ENCODE measurements at regions not wholly inside any gene's neighbourhood (a gene's known extent, or its start where the extent isn't known, plus 50 kb on each side); places are given as distances from the start of the nearest gene placed in this dataset.

DNA sequence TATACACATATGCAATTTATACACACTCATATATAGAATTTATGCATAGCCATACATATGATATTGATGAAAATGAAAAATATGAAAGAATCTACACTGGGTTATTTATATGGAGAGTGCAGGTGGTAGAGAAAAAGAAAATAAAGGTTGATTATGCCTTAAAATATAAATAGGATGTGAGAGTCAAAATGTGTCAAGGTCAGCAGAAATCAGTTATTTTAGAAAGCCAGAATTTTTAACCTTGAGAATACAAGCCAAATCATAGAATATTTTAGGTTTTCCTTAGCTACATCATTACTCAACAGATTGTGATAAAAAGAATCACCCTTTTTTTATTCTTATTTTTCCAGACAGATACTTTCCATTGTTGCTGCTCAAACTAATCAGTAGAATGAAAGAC, 146.2 kb downstream of the SLC6A15 start:
- ChIA-PET CTCF (no interaction called here), POLR2A (no interaction called here)
- DNase-seq (no peak), ATAC-seq (ENCODE audit: low read depth) (no peak)
- H3K27me3 Mint-ChIP-seq: no peaks in the 10 kb centered on the region
- H3K27ac Mint-ChIP-seq: no peak overlapping the region
- no peaks in the 10 kb centered on the region for H3K36me3 Mint-ChIP-seq (ENCODE audit: low read depth)
- TF ChIP-seq, protein P1, sequence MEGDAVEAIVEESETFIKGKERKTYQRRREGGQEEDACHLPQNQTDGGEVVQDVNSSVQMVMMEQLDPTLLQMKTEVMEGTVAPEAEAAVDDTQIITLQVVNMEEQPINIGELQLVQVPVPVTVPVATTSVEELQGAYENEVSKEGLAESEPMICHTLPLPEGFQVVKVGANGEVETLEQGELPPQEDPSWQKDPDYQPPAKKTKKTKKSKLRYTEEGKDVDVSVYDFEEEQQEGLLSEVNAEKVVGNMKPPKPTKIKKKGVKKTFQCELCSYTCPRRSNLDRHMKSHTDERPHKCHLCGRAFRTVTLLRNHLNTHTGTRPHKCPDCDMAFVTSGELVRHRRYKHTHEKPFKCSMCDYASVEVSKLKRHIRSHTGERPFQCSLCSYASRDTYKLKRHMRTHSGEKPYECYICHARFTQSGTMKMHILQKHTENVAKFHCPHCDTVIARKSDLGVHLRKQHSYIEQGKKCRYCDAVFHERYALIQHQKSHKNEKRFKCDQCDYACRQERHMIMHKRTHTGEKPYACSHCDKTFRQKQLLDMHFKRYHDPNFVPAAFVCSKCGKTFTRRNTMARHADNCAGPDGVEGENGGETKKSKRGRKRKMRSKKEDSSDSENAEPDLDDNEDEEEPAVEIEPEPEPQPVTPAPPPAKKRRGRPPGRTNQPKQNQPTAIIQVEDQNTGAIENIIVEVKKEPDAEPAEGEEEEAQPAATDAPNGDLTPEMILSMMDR (IDR thresholded peaks at IDR 0.05): no peak
- no peaks in the 10 kb centered on the region for H3K4me1 Mint-ChIP-seq
- intact Hi-C loops (cut with micrococcal nuclease): no loop called here
- peaks cover 4% of the 10 kb centered on the region for H3K9me3 Mint-ChIP-seq
- H3K4me3 Mint-ChIP-seq: no peak overlapping the region

DNA sequence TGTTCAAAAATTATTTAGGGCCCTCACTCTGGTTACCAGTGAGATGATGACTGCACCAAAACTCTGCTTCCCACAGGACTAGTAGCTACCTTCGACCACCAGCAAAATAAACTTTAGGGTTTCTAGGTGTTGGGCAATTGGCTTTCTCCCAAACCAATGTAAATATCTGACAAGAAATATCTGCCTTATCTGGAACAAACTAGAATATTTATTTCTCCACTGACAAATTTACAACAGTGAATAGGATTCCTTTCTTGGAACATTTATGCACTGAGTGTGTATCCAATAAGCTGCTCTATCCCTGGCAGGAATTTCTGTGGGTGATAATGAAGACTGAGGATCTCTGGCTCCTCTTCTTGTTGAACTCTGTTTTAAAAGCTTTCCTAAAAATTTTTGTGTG, 148.6 kb downstream of the SLC6A15 start:
- TF ChIP-seq, protein P1 (IDR thresholded peaks at IDR 0.05): no peak
- no peaks in the 10 kb centered on the region for H3K36me3 Mint-ChIP-seq (ENCODE audit: low read depth)
- DNase-seq (no peak), ATAC-seq (ENCODE audit: low read depth) (no peak)
- ChIA-PET POLR2A (no interaction called here), CTCF (no interaction called here)
- no peaks in the 10 kb centered on the region for H3K9me3 Mint-ChIP-seq
- no peak overlapping the region for H3K4me3 Mint-ChIP-seq
- no peaks in the 10 kb centered on the region for H3K4me1 Mint-ChIP-seq
- H3K27me3 Mint-ChIP-seq: no peaks in the 10 kb centered on the region
- H3K27ac Mint-ChIP-seq: no peak overlapping the region
- intact Hi-C loops (cut with micrococcal nuclease): no loop called here

DNA sequence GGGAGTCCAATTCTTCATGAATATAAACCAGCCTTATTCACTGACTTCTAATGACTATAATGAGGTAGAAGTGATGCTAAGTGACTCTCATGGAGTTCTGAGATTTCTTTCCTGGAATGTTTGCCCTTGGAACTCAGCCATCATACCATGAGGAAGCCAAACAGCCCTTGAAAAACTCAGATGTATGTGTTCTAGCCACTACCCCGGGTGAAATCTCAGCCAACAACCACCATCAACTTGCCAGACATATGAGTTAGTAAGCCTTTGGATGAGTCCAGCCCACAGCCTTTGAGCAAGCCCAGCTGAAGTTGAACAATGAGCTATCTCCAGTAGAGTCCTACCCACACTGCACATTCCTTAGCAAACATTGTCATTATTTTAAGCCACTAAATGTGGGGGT, 149.5 kb downstream of the SLC6A15 start:
- Mint-ChIP-seq H3K27ac (no peak overlapping the region), H3K4me3 (no peak overlapping the region), H3K4me1 (no peaks in the 10 kb centered on the region), H3K27me3 (no peaks in the 10 kb centered on the region), H3K9me3 (no peaks in the 10 kb centered on the region), H3K36me3 (ENCODE audit: low read depth) (no peaks in the 10 kb centered on the region)
- TF ChIP-seq, protein P1 (IDR thresholded peaks at IDR 0.05): no peak
- no peak for ATAC-seq (ENCODE audit: low read depth)
- intact Hi-C loops (cut with micrococcal nuclease): no loop called here
- CTCF ChIA-PET: no interaction called here
- no peak for DNase-seq
- POLR2A ChIA-PET: no interaction called here

DNA sequence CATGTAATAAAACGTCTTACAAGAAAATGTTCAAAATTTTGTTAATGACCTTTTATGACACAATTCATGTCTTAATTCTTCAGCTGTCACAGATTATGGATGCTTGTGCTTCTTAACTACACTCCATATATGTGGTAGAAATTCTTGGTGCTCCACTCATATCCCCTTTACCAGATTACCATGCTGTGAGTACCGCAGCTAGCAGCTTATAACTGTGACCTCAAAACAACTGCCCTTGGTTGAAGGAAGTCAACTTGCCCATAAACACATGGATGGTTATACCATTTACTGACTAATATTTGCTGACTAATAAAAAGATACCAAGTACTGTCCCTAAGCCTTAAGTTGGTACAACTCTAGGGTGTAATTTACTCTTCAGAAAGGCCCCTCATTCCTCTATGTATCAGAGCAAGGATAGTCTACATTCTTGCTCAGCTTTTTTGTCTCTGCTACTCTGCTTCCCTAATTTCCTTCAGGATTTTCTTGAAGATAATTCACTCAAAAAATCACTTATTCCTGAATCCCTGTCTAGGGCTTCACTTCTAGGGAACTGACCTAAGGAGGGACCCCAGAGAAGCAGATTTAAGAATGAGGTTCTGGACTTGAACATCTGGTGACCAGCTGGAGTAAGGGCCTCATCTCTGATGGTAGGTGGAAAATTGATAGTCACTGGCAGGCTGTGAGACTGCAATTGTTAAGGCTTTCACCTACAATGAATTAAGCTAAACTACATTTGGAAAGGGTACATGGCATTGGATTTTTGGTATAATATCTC, 152.3 kb downstream of the SLC6A15 start:
- intact Hi-C loops (cut with micrococcal nuclease): no loop called here
- no peaks in the 10 kb centered on the region for H3K4me1 Mint-ChIP-seq
- H3K4me3 Mint-ChIP-seq: no peak overlapping the region
- DNase-seq (no peak), ATAC-seq (ENCODE audit: low read depth) (no peak)
- H3K27ac Mint-ChIP-seq: no peak overlapping the region
- no peaks in the 10 kb centered on the region for H3K9me3 Mint-ChIP-seq
- H3K27me3 Mint-ChIP-seq: no peaks in the 10 kb centered on the region
- ChIA-PET CTCF (no interaction called here), POLR2A (no interaction called here)
- H3K36me3 Mint-ChIP-seq (ENCODE audit: low read depth): no peaks in the 10 kb centered on the region
- TF ChIP-seq, protein P1 (IDR thresholded peaks at IDR 0.05): no peak

DNA sequence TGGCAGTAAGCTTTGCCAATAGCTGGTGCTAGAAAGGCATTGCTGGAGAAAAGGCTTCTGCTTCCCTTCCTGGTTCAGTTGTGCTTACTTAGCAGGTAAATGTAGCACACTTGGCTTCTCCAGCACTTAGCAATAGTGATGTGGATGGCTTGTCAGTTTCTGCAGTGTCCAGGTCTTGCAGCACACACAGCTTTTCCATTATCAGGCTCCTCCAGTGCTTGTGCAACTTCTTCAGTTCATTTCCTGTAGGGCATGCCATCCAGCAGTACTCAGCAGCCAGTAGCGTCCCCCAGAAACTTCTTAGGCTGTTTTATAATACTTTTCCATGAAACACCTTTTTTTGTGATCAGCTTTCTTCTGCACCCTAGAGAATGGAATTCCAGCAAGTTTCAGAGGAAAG, 154.6 kb downstream of the SLC6A15 start:
- no peaks in the 10 kb centered on the region for H3K27me3 Mint-ChIP-seq
- H3K36me3 Mint-ChIP-seq (ENCODE audit: low read depth): no peaks in the 10 kb centered on the region
- ATAC-seq (ENCODE audit: low read depth) (no peak), DNase-seq (no peak)
- ChIA-PET POLR2A (no interaction called here), CTCF (no interaction called here)
- H3K4me1 Mint-ChIP-seq: no peaks in the 10 kb centered on the region
- no peaks in the 10 kb centered on the region for H3K9me3 Mint-ChIP-seq
- intact Hi-C loops (cut with micrococcal nuclease): no loop called here
- H3K27ac Mint-ChIP-seq: no peak overlapping the region
- TF ChIP-seq, protein P1 (IDR thresholded peaks at IDR 0.05): no peak
- no peak overlapping the region for H3K4me3 Mint-ChIP-seq

Data from activated B cell treated with CpG ODN at 0.5 μM for 24 hours (primary cell).